ENCODE measurements at regions not wholly inside any gene's neighbourhood (a gene's known extent, or its start where the extent isn't known, plus 50 kb on each side); places are given as distances from the start of the nearest gene placed in this dataset.
A peak's percentile ranks its signal among the peaks of the same experiment; 100 is the strongest.

GRCh38 chr2:19478409-19478808, 120.0 kb upstream of the OSR1 start:
- Histone ChIP-seq H3K36me3 (ENCODE audit: control insufficient read depth, insufficient read depth, low read length) (no peaks in the 10 kb centered on the region), H3K9me3 (ENCODE audit: control insufficient read depth, insufficient read depth, low read depth, low read length) (no peaks in the 10 kb centered on the region), H3K27me3 (ENCODE audit: control insufficient read depth, insufficient read depth, low read length) (no peaks in the 10 kb centered on the region), H3K9ac (ENCODE audit: low read length) (no peak overlapping the region), H3K4me3 (ENCODE audit: low read depth, low read length) (no peak overlapping the region), H3K4me1 (ENCODE audit: control insufficient read depth, insufficient read depth, low read length) (peaks cover 1% of the 10 kb centered on the region; the same call in 1 of the 2 replicates), H3K27ac (ENCODE audit: low read depth, low read length) (no peak overlapping the region)

- H3K4me1 ChIP-seq (ENCODE audit: control insufficient read depth, insufficient read depth, low read length) = peaks cover 8% of the 10 kb centered on the region; the same call in 1 of the 2 replicates
- H3K9me3 ChIP-seq (ENCODE audit: control insufficient read depth, insufficient read depth, low read depth, low read length) = no peaks in the 10 kb centered on the region
- H3K27ac ChIP-seq (ENCODE audit: low read depth, low read length) = no peak overlapping the region
- no peak overlapping the region for H3K4me3 ChIP-seq (ENCODE audit: low read depth, low read length)
- no peak overlapping the region for H3K9ac ChIP-seq (ENCODE audit: low read length)
- H3K27me3 ChIP-seq (ENCODE audit: control insufficient read depth, insufficient read depth, low read length) = no peaks in the 10 kb centered on the region
- H3K36me3 ChIP-seq (ENCODE audit: control insufficient read depth, insufficient read depth, low read length) = no peaks in the 10 kb centered on the region
Measured at GRCh38 chr2:19476327-19476726, 117.9 kb upstream of the OSR1 start.

GRCh38 chr2:19474128-19474527, 115.7 kb upstream of the OSR1 start:
- H3K9me3 ChIP-seq (ENCODE audit: control insufficient read depth, insufficient read depth, low read depth, low read length) = no peaks in the 10 kb centered on the region
- no peak overlapping the region for H3K27ac ChIP-seq (ENCODE audit: low read depth, low read length)
- no peak overlapping the region for H3K4me3 ChIP-seq (ENCODE audit: low read depth, low read length)
- H3K9ac ChIP-seq (ENCODE audit: low read length) = no peak overlapping the region
- H3K27me3 ChIP-seq (ENCODE audit: control insufficient read depth, insufficient read depth, low read length) = no peaks in the 10 kb centered on the region
- peaks cover 8% of the 10 kb centered on the region; the same call in 1 of the 2 replicates for H3K4me1 ChIP-seq (ENCODE audit: control insufficient read depth, insufficient read depth, low read length)
- H3K36me3 ChIP-seq (ENCODE audit: control insufficient read depth, insufficient read depth, low read length) = no peaks in the 10 kb centered on the region

- Histone ChIP-seq H3K36me3 (ENCODE audit: control insufficient read depth, insufficient read depth, low read length) (no peaks in the 10 kb centered on the region), H3K27ac (ENCODE audit: low read depth, low read length) (no peak overlapping the region), H3K27me3 (ENCODE audit: control insufficient read depth, insufficient read depth, low read length) (no peaks in the 10 kb centered on the region), H3K4me3 (ENCODE audit: low read depth, low read length) (no peak overlapping the region), H3K9ac (ENCODE audit: low read length) (no peak overlapping the region), H3K9me3 (ENCODE audit: control insufficient read depth, insufficient read depth, low read depth, low read length) (no peaks in the 10 kb centered on the region), H3K4me1 (ENCODE audit: control insufficient read depth, insufficient read depth, low read length) (peaks cover 8% of the 10 kb centered on the region; the same call in 1 of the 2 replicates)
Measured at GRCh38 chr2:19473350-19473749, 114.9 kb upstream of the OSR1 start.

- Histone ChIP-seq H3K36me3 (ENCODE audit: control insufficient read depth, insufficient read depth, low read length) (no peaks in the 10 kb centered on the region), H3K9me3 (ENCODE audit: control insufficient read depth, insufficient read depth, low read depth, low read length) (no peaks in the 10 kb centered on the region), H3K9ac (ENCODE audit: low read length) (no peak overlapping the region), H3K27ac (ENCODE audit: low read depth, low read length) (no peak overlapping the region), H3K4me3 (ENCODE audit: low read depth, low read length) (no peak overlapping the region), H3K4me1 (ENCODE audit: control insufficient read depth, insufficient read depth, low read length) (peaks cover 8% of the 10 kb centered on the region; the same call in 1 of the 2 replicates), H3K27me3 (ENCODE audit: control insufficient read depth, insufficient read depth, low read length) (no peaks in the 10 kb centered on the region)
Measured at GRCh38 chr2:19472391-19472978, 114.1 kb upstream of the OSR1 start.

- H3K36me3 ChIP-seq (ENCODE audit: control insufficient read depth, insufficient read depth, low read length) = no peaks in the 10 kb centered on the region
- peaks cover 8% of the 10 kb centered on the region; the same call in 1 of the 2 replicates for H3K4me1 ChIP-seq (ENCODE audit: control insufficient read depth, insufficient read depth, low read length)
- no peak overlapping the region for H3K9ac ChIP-seq (ENCODE audit: low read length)
- H3K27me3 ChIP-seq (ENCODE audit: control insufficient read depth, insufficient read depth, low read length) = no peaks in the 10 kb centered on the region
- H3K4me3 ChIP-seq (ENCODE audit: low read depth, low read length) = no peak overlapping the region
- no peaks in the 10 kb centered on the region for H3K9me3 ChIP-seq (ENCODE audit: control insufficient read depth, insufficient read depth, low read depth, low read length)
- no peak overlapping the region for H3K27ac ChIP-seq (ENCODE audit: low read depth, low read length)
Measured at GRCh38 chr2:19471491-19471890, 113.1 kb upstream of the OSR1 start.

GRCh38 chr2:19465978-19466377, 107.6 kb upstream of the OSR1 start:
- Histone ChIP-seq H3K27me3 (ENCODE audit: control insufficient read depth, insufficient read depth, low read length) (no peaks in the 10 kb centered on the region), H3K9me3 (ENCODE audit: control insufficient read depth, insufficient read depth, low read depth, low read length) (no peaks in the 10 kb centered on the region), H3K27ac (ENCODE audit: low read depth, low read length) (no peak overlapping the region), H3K4me3 (ENCODE audit: low read depth, low read length) (no peak overlapping the region), H3K4me1 (ENCODE audit: control insufficient read depth, insufficient read depth, low read length) (peaks cover 23% of the 10 kb centered on the region), H3K9ac (ENCODE audit: low read length) (no peak overlapping the region), H3K36me3 (ENCODE audit: control insufficient read depth, insufficient read depth, low read length) (no peaks in the 10 kb centered on the region)

GRCh38 chr2:19462256-19462645, 103.8 kb upstream of the OSR1 start:
- Histone ChIP-seq H3K27ac (ENCODE audit: low read depth, low read length) (no peak overlapping the region), H3K4me1 (ENCODE audit: control insufficient read depth, insufficient read depth, low read length) (peaks cover 34% of the 10 kb centered on the region), H3K36me3 (ENCODE audit: control insufficient read depth, insufficient read depth, low read length) (no peaks in the 10 kb centered on the region), H3K9ac (ENCODE audit: low read length) (no peak overlapping the region), H3K9me3 (ENCODE audit: control insufficient read depth, insufficient read depth, low read depth, low read length) (no peaks in the 10 kb centered on the region), H3K4me3 (ENCODE audit: low read depth, low read length) (no peak overlapping the region), H3K27me3 (ENCODE audit: control insufficient read depth, insufficient read depth, low read length) (no peaks in the 10 kb centered on the region)

- Histone ChIP-seq H3K27me3 (ENCODE audit: control insufficient read depth, insufficient read depth, low read length) (no peaks in the 10 kb centered on the region), H3K27ac (ENCODE audit: low read depth, low read length) (no peak overlapping the region), H3K4me3 (ENCODE audit: low read depth, low read length) (peak overlapping the region; percentile 8; the same call in 1 of the 2 replicates)
Measured at GRCh38 chr2:19461504-19462255, 103.3 kb upstream of the OSR1 start.

GRCh38 chr2:19460761-19461160, 102.3 kb upstream of the OSR1 start:
- no peaks in the 10 kb centered on the region for H3K9me3 ChIP-seq (ENCODE audit: control insufficient read depth, insufficient read depth, low read depth, low read length)
- peaks cover 34% of the 10 kb centered on the region for H3K4me1 ChIP-seq (ENCODE audit: control insufficient read depth, insufficient read depth, low read length)
- H3K9ac ChIP-seq (ENCODE audit: low read length) = no peak overlapping the region
- no peak overlapping the region for H3K4me3 ChIP-seq (ENCODE audit: low read depth, low read length)
- H3K36me3 ChIP-seq (ENCODE audit: control insufficient read depth, insufficient read depth, low read length) = no peaks in the 10 kb centered on the region
- H3K27ac ChIP-seq (ENCODE audit: low read depth, low read length) = no peak overlapping the region
- no peaks in the 10 kb centered on the region for H3K27me3 ChIP-seq (ENCODE audit: control insufficient read depth, insufficient read depth, low read length)

More at GRCh38 chr2:19461504-19462255, 103.3 kb upstream of the OSR1 start:
- H3K36me3 ChIP-seq (ENCODE audit: control insufficient read depth, insufficient read depth, low read length) = no peaks in the 10 kb centered on the region
- H3K9me3 ChIP-seq (ENCODE audit: control insufficient read depth, insufficient read depth, low read depth, low read length) = no peaks in the 10 kb centered on the region
- no peak overlapping the region for H3K9ac ChIP-seq (ENCODE audit: low read length)
- H3K4me1 ChIP-seq (ENCODE audit: control insufficient read depth, insufficient read depth, low read length) = peaks cover 34% of the 10 kb centered on the region

- H3K9ac ChIP-seq (ENCODE audit: low read length) = no peak overlapping the region
- H3K27me3 ChIP-seq (ENCODE audit: control insufficient read depth, insufficient read depth, low read length) = no peaks in the 10 kb centered on the region
- peaks cover 3% of the 10 kb centered on the region; the same call in 1 of the 2 replicates for H3K9me3 ChIP-seq (ENCODE audit: control insufficient read depth, insufficient read depth, low read depth, low read length)
- H3K4me3 ChIP-seq (ENCODE audit: low read depth, low read length) = no peak overlapping the region
- no peak overlapping the region for H3K27ac ChIP-seq (ENCODE audit: low read depth, low read length)
- no peaks in the 10 kb centered on the region for H3K36me3 ChIP-seq (ENCODE audit: control insufficient read depth, insufficient read depth, low read length)
- peaks cover 34% of the 10 kb centered on the region for H3K4me1 ChIP-seq (ENCODE audit: control insufficient read depth, insufficient read depth, low read length)
Measured at GRCh38 chr2:19458427-19459003, 100.1 kb upstream of the OSR1 start.

All from HUES6 (cell line).